ENCODE measurements at regions not wholly inside any gene's neighbourhood (a gene's known extent, or its start where the extent isn't known, plus 50 kb on each side); places are given as distances from the start of the nearest gene placed in this dataset.

- Histone ChIP-seq H3K27ac (no peak overlapping the region), H3K27me3 (replicated peaks) (no peaks in the 10 kb centered on the region), H3K9me3 (replicated peaks) (no peaks in the 10 kb centered on the region), H3K4me3 (no peak overlapping the region), H3K4me1 (replicated peaks) (no peaks in the 10 kb centered on the region), H3K36me3 (no peaks in the 10 kb centered on the region)
- no peak for DNase-seq (ENCODE audit: low read depth in 1 of 2, low spot score in 2 of 2)
Observed at GRCh38 chr13:86201477-86201876, 402.3 kb upstream of the SLITRK6 start.

- H3K27ac ChIP-seq = no peak overlapping the region
Observed at GRCh38 chr13:86193281-86193680, 394.1 kb upstream of the SLITRK6 start.

GRCh38 chr13:86188170-86188569 is 389.0 kb upstream of the SLITRK6 start:
- H3K9me3 ChIP-seq (replicated peaks) = no peaks in the 10 kb centered on the region
- no peak overlapping the region for H3K4me3 ChIP-seq
- no peak overlapping the region for H3K27ac ChIP-seq
- DNase-seq (ENCODE audit: low read depth in 1 of 2, low spot score in 2 of 2) = no peak
- H3K27me3 ChIP-seq (replicated peaks) = no peaks in the 10 kb centered on the region
- no peaks in the 10 kb centered on the region for H3K4me1 ChIP-seq (replicated peaks)
- no peaks in the 10 kb centered on the region for H3K36me3 ChIP-seq

More at GRCh38 chr13:86193281-86193680, 394.1 kb upstream of the SLITRK6 start:
- no peaks in the 10 kb centered on the region for H3K36me3 ChIP-seq
- H3K9me3 ChIP-seq (replicated peaks) = no peaks in the 10 kb centered on the region
- no peaks in the 10 kb centered on the region for H3K4me1 ChIP-seq (replicated peaks)
- H3K4me3 ChIP-seq = no peak overlapping the region
- DNase-seq (ENCODE audit: low read depth in 1 of 2, low spot score in 2 of 2) = no peak
- H3K27me3 ChIP-seq (replicated peaks) = no peaks in the 10 kb centered on the region

DNA sequence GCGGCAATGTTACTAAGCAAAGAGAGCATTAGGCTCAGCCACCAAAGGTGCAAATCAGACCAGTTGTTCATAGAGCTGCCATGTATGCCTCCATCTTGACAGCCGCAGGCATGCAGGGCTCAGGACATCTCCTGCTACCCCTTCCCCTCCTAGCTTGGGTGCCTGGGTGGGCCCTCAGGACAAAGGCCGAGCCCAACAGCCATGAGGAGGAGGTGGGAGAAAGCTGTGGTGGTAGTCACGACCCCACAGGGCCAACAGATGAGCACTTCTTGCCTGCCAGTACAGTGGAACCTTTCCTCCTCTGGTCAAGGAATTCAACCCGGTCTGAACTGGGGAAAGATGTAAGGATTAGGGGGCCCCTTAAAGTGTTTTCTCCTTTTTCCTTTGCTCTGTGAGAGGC is 386.4 kb upstream of the SLITRK6 start:
- no peaks in the 10 kb centered on the region for H3K9me3 ChIP-seq (replicated peaks)
- H3K27me3 ChIP-seq (replicated peaks) = no peaks in the 10 kb centered on the region

DNA sequence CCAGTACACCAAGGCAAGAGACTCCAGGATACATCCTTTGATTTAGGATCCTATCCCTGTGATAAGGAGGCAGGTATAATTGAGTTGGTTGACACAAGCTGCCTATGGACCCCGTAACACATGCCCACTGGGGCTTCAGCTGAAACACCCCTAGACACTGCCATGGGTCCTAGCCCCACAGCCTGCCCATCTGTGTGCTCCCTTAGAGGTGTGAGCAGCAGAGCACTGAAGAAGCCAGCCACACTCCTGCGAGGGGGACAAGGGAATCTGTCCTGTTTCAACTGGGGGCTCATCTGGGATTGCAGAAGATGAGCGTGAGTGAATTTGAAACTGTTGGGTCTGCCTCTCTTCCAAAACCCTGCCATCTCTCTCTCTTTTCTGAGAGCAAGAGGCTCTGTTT is 385.9 kb upstream of the SLITRK6 start:
- H3K27ac ChIP-seq = no peak overlapping the region
- no peak overlapping the region for H3K4me3 ChIP-seq
- no peaks in the 10 kb centered on the region for H3K4me1 ChIP-seq (replicated peaks)
- no peaks in the 10 kb centered on the region for H3K27me3 ChIP-seq (replicated peaks)
- no peaks in the 10 kb centered on the region for H3K36me3 ChIP-seq
- DNase-seq (ENCODE audit: low read depth in 1 of 2, low spot score in 2 of 2) = no peak
- no peaks in the 10 kb centered on the region for H3K9me3 ChIP-seq (replicated peaks)

More for the DNA sequence above, 386.4 kb upstream of the SLITRK6 start:
- H3K4me3 ChIP-seq = no peak overlapping the region
- no peak overlapping the region for H3K27ac ChIP-seq
- H3K36me3 ChIP-seq = no peaks in the 10 kb centered on the region
- no peaks in the 10 kb centered on the region for H3K4me1 ChIP-seq (replicated peaks)
- no peak for DNase-seq (ENCODE audit: low read depth in 1 of 2, low spot score in 2 of 2)

DNA sequence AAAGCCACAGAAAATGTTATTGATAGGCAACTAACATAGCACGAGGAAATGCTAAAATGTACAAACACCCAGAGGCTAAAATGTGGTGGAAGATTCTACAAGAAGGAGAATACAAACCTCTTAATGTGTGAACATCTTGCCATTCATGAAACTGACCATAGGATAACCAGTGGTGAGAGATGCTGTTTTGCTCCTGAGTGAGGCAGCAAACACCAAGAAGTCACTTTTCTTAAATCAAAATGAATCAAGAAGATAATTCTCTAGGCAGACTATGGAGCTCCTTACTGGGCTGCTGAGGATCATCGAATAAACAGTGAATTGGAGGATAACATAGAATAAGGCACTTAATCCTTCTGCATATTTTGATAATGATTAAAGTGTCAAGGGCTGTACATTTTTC is 375.4 kb upstream of the SLITRK6 start:
- no peak overlapping the region for H3K27ac ChIP-seq
- H3K36me3 ChIP-seq = no peaks in the 10 kb centered on the region

GRCh38 chr13:86172961-86173360 is 373.7 kb upstream of the SLITRK6 start:
- no peak for DNase-seq (ENCODE audit: low read depth in 1 of 2, low spot score in 2 of 2)
- H3K27me3 ChIP-seq (replicated peaks) = no peaks in the 10 kb centered on the region

More for the DNA sequence above, 375.4 kb upstream of the SLITRK6 start:
- Histone ChIP-seq H3K27me3 (replicated peaks) (no peaks in the 10 kb centered on the region), H3K9me3 (replicated peaks) (no peaks in the 10 kb centered on the region), H3K4me1 (replicated peaks) (no peaks in the 10 kb centered on the region), H3K4me3 (no peak overlapping the region)
- DNase-seq (ENCODE audit: low read depth in 1 of 2, low spot score in 2 of 2) = no peak

DNA sequence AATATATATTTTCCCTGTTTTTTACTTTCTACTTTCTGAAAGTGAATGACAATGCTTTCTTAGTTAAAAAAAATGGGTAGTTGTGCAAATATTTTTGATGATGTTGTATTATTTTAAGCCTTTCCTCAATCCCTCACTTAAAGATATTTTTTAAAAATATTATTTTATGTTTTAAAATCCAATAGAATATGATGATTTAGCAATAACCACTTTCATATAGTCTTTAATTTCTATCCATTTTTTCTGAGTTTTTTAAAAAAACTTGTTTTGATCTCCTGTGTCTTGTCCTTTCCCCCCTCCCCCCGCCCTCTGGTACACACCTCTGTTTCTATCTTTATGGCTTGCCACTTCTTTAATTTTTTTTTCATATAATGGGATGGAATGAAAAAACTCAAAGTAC is 362.0 kb upstream of the SLITRK6 start:
- Histone ChIP-seq H3K4me1 (replicated peaks) (no peaks in the 10 kb centered on the region), H3K4me3 (no peak overlapping the region), H3K27ac (no peak overlapping the region), H3K36me3 (no peaks in the 10 kb centered on the region), H3K9me3 (replicated peaks) (no peaks in the 10 kb centered on the region), H3K27me3 (replicated peaks) (no peaks in the 10 kb centered on the region)
- DNase-seq (ENCODE audit: low read depth in 1 of 2, low spot score in 2 of 2) = no peak

More at GRCh38 chr13:86172961-86173360, 373.7 kb upstream of the SLITRK6 start:
- H3K9me3 ChIP-seq (replicated peaks) = no peaks in the 10 kb centered on the region
- no peaks in the 10 kb centered on the region for H3K4me1 ChIP-seq (replicated peaks)
- H3K36me3 ChIP-seq = no peaks in the 10 kb centered on the region
- no peak overlapping the region for H3K4me3 ChIP-seq
- H3K27ac ChIP-seq = no peak overlapping the region

- no peak overlapping the region for H3K27ac ChIP-seq
- no peaks in the 10 kb centered on the region for H3K4me1 ChIP-seq (replicated peaks)
- no peak for DNase-seq (ENCODE audit: low read depth in 1 of 2, low spot score in 2 of 2)
- H3K9me3 ChIP-seq (replicated peaks) = no peaks in the 10 kb centered on the region
- H3K27me3 ChIP-seq (replicated peaks) = no peaks in the 10 kb centered on the region
- H3K4me3 ChIP-seq = no peak overlapping the region
- H3K36me3 ChIP-seq = no peaks in the 10 kb centered on the region
Observed at GRCh38 chr13:86155756-86156155, 356.5 kb upstream of the SLITRK6 start.

DNA sequence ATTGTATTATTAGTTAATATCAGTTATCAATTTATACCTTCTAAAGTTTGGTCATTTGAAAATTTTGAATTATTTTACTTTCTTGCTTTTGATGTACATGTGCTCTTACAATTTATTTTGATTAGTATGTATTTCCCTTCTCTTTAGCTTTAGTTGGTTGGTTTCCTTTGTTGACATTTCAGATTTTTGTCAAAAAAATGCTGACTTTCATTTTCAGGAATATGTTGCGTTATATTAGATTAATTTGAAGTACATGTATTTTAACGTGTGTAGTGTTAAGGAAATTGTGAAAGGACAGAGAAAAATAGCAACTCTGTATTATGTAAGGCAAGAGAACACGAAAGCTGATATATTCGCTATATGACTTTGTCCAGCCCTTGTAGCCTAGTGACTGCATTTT is 342.9 kb upstream of the SLITRK6 start:
- no peak overlapping the region for H3K27ac ChIP-seq
- no peaks in the 10 kb centered on the region for H3K4me1 ChIP-seq (replicated peaks)
- no peak overlapping the region for H3K4me3 ChIP-seq
- no peak for DNase-seq (ENCODE audit: low read depth in 1 of 2, low spot score in 2 of 2)
- H3K9me3 ChIP-seq (replicated peaks) = no peaks in the 10 kb centered on the region
- H3K36me3 ChIP-seq = no peaks in the 10 kb centered on the region
- H3K27me3 ChIP-seq (replicated peaks) = no peaks in the 10 kb centered on the region

DNA sequence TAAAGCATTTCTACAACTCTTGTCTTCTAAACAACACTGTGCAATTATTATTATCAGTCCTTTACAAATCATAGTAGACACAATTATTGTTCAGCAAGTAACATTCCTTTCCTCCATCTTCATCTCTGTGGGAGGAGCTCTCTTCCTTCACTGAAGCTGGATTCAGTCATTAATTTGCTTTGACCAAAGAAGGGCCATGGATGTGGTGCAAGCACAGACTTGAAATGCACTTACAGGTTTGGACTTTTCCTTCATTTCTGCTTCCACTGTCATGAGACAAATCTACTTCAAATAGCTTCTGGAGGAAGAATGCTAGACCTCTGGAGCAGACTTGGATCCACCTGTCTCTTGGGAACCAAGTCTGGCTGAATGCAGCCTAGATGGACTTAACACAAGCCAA is 336.6 kb upstream of the SLITRK6 start:
- Histone ChIP-seq H3K27ac (no peak overlapping the region), H3K4me3 (no peak overlapping the region)

GRCh38 chr13:86121881-86122280 is 322.7 kb upstream of the SLITRK6 start:
- H3K36me3 ChIP-seq = no peaks in the 10 kb centered on the region
- no peaks in the 10 kb centered on the region for H3K27me3 ChIP-seq (replicated peaks)
- no peak overlapping the region for H3K27ac ChIP-seq
- H3K4me3 ChIP-seq = no peak overlapping the region
- H3K9me3 ChIP-seq (replicated peaks) = no peaks in the 10 kb centered on the region; the same call in 1 of the 2 replicates
- DNase-seq (ENCODE audit: low read depth in 1 of 2, low spot score in 2 of 2) = no peak
- no peaks in the 10 kb centered on the region for H3K4me1 ChIP-seq (replicated peaks)

More for the DNA sequence above, 336.6 kb upstream of the SLITRK6 start:
- no peaks in the 10 kb centered on the region for H3K36me3 ChIP-seq
- no peaks in the 10 kb centered on the region for H3K27me3 ChIP-seq (replicated peaks)
- DNase-seq (ENCODE audit: low read depth in 1 of 2, low spot score in 2 of 2) = no peak
- no peaks in the 10 kb centered on the region for H3K9me3 ChIP-seq (replicated peaks)
- no peaks in the 10 kb centered on the region for H3K4me1 ChIP-seq (replicated peaks)

GRCh38 chr13:86109107-86109506 is 309.9 kb upstream of the SLITRK6 start:
- no peak overlapping the region for H3K27ac ChIP-seq
- H3K36me3 ChIP-seq = no peaks in the 10 kb centered on the region
- H3K9me3 ChIP-seq (replicated peaks) = no peaks in the 10 kb centered on the region

GRCh38 chr13:86108334-86108733 is 309.1 kb upstream of the SLITRK6 start:
- no peaks in the 10 kb centered on the region for H3K36me3 ChIP-seq
- H3K9me3 ChIP-seq (replicated peaks) = no peaks in the 10 kb centered on the region
- no peak overlapping the region for H3K4me3 ChIP-seq
- no peak overlapping the region for H3K27ac ChIP-seq
- no peaks in the 10 kb centered on the region for H3K4me1 ChIP-seq (replicated peaks)
- H3K27me3 ChIP-seq (replicated peaks) = no peaks in the 10 kb centered on the region
- DNase-seq (ENCODE audit: low read depth in 1 of 2, low spot score in 2 of 2) = no peak

More at GRCh38 chr13:86109107-86109506, 309.9 kb upstream of the SLITRK6 start:
- no peak overlapping the region for H3K4me3 ChIP-seq
- DNase-seq (ENCODE audit: low read depth in 1 of 2, low spot score in 2 of 2) = no peak
- H3K4me1 ChIP-seq (replicated peaks) = no peaks in the 10 kb centered on the region
- H3K27me3 ChIP-seq (replicated peaks) = no peaks in the 10 kb centered on the region

GRCh38 chr13:86098511-86098910 is 299.3 kb upstream of the SLITRK6 start:
- Histone ChIP-seq H3K4me3 (no peak overlapping the region), H3K9me3 (replicated peaks) (no peaks in the 10 kb centered on the region), H3K27ac (no peak overlapping the region), H3K27me3 (replicated peaks) (no peaks in the 10 kb centered on the region), H3K4me1 (replicated peaks) (no peaks in the 10 kb centered on the region), H3K36me3 (no peaks in the 10 kb centered on the region)
- no peak for DNase-seq (ENCODE audit: low read depth in 1 of 2, low spot score in 2 of 2)
